ENCODE measurements at regions not wholly inside any gene's neighbourhood (a gene's known extent, or its start where the extent isn't known, plus 50 kb on each side); places are given as distances from the start of the nearest gene placed in this dataset.

- no peaks in the 10 kb centered on the region for H3K27me3 ChIP-seq
- no peak for DNase-seq
- no peak for TF ChIP-seq POLR2A (IDR thresholded peaks at IDR 0.05)
- TF ChIP-seq, protein P1, sequence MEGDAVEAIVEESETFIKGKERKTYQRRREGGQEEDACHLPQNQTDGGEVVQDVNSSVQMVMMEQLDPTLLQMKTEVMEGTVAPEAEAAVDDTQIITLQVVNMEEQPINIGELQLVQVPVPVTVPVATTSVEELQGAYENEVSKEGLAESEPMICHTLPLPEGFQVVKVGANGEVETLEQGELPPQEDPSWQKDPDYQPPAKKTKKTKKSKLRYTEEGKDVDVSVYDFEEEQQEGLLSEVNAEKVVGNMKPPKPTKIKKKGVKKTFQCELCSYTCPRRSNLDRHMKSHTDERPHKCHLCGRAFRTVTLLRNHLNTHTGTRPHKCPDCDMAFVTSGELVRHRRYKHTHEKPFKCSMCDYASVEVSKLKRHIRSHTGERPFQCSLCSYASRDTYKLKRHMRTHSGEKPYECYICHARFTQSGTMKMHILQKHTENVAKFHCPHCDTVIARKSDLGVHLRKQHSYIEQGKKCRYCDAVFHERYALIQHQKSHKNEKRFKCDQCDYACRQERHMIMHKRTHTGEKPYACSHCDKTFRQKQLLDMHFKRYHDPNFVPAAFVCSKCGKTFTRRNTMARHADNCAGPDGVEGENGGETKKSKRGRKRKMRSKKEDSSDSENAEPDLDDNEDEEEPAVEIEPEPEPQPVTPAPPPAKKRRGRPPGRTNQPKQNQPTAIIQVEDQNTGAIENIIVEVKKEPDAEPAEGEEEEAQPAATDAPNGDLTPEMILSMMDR (IDR thresholded peaks at IDR 0.05): no peak
- H3K27ac ChIP-seq: no peak overlapping the region
- no peaks in the 10 kb centered on the region for H3K4me1 ChIP-seq
- H3K36me3 ChIP-seq: no peaks in the 10 kb centered on the region
- no peak overlapping the region for H3K4me3 ChIP-seq
- no peaks in the 10 kb centered on the region for H3K9me3 ChIP-seq
These were observed 182.5 kb downstream of the TMX3 start for GRCh38 chr18:68532328-68532885.

- TF ChIP-seq, protein P1 (IDR thresholded peaks at IDR 0.05): no peak
- no peak for TF ChIP-seq POLR2A (IDR thresholded peaks at IDR 0.05)
These were observed 189.8 kb downstream of the TMX3 start for GRCh38 chr18:68525091-68525490.

GRCh38 chr18:68520406-68521075 is 194.4 kb downstream of the TMX3 start:
- Histone ChIP-seq H3K4me1 (no peaks in the 10 kb centered on the region), H3K27ac (no peak overlapping the region), H3K36me3 (no peaks in the 10 kb centered on the region), H3K9me3 (no peaks in the 10 kb centered on the region), H3K4me3 (no peak overlapping the region), H3K27me3 (no peaks in the 10 kb centered on the region)
- TF ChIP-seq POLR2A (IDR thresholded peaks at IDR 0.05): no peak
- TF ChIP-seq, protein P1 (IDR thresholded peaks at IDR 0.05): no peak
- no peak for DNase-seq

More at GRCh38 chr18:68525091-68525490, 189.8 kb downstream of the TMX3 start:
- no peak overlapping the region for H3K4me3 ChIP-seq
- no peaks in the 10 kb centered on the region for H3K9me3 ChIP-seq
- no peak for DNase-seq
- no peak overlapping the region for H3K27ac ChIP-seq
- H3K27me3 ChIP-seq: no peaks in the 10 kb centered on the region
- no peaks in the 10 kb centered on the region for H3K4me1 ChIP-seq
- no peaks in the 10 kb centered on the region for H3K36me3 ChIP-seq

- no peaks in the 10 kb centered on the region for H3K9me3 ChIP-seq
- H3K4me1 ChIP-seq: no peaks in the 10 kb centered on the region
- H3K27me3 ChIP-seq: no peaks in the 10 kb centered on the region
- H3K36me3 ChIP-seq: no peaks in the 10 kb centered on the region
- H3K27ac ChIP-seq: no peak overlapping the region
- TF ChIP-seq, protein P1 (IDR thresholded peaks at IDR 0.05): no peak
- no peak for TF ChIP-seq POLR2A (IDR thresholded peaks at IDR 0.05)
- DNase-seq: no peak
- no peak overlapping the region for H3K4me3 ChIP-seq
These were observed 195.6 kb downstream of the TMX3 start for GRCh38 chr18:68519336-68519735.

DNA sequence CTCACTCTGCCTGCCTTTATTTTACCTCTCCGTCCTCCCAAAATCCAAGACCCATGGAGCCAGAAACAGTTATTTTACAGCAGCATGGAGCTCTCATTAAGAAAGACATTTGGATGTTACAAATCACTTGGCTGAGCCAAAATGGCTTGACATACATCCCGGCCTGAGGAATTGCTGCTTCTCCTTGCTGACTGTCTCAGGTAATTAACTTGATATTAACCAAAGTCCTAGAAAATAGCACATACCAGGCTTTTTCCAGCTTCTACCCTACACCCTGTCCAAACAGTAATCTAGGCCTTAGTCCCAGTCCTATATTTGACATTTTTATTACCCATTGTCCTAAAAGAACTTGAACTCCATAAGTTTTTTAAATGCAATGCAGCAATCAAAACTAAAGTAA is 205.0 kb downstream of the TMX3 start:
- Histone ChIP-seq H3K27me3 (no peaks in the 10 kb centered on the region), H3K9me3 (no peaks in the 10 kb centered on the region), H3K36me3 (no peaks in the 10 kb centered on the region), H3K4me3 (no peak overlapping the region), H3K4me1 (no peaks in the 10 kb centered on the region), H3K27ac (no peak overlapping the region)
- no peak for TF ChIP-seq POLR2A (IDR thresholded peaks at IDR 0.05)
- TF ChIP-seq, protein P1 (IDR thresholded peaks at IDR 0.05): no peak
- DNase-seq: no peak

Measured in Peyer's patch (tissue), 4 donors.